ENCODE measurements at regions not wholly inside any gene's neighbourhood (a gene's known extent, or its start where the extent isn't known, plus 50 kb on each side); places are given as distances from the start of the nearest gene placed in this dataset.

GRCh38 chr3:113117511-113118234 is 93.7 kb upstream of the BOC start:
- FAIRE-seq, result peak; percentile 5
- Histone ChIP-seq H3K4me1 (ENCODE audit: control insufficient read depth, extremely low read depth, insufficient read depth, low read length) (peaks cover 5% of the 10 kb centered on the region), H3K36me3 (ENCODE audit: control insufficient read depth in 2 of 2, extremely low read depth in 1 of 2, insufficient read depth in 2 of 2, low read length in 2 of 2) (no peaks in the 10 kb centered on the region), H3K27ac (ENCODE audit: control insufficient read depth, insufficient read depth, low read length) (no peak overlapping the region), H3K4me2 (ENCODE audit: control insufficient read depth, extremely low read depth, insufficient read depth, low read depth, low read length) (no peak overlapping the region), H3K4me3 (ENCODE audit: control insufficient read depth in 2 of 3, extremely low read depth in 1 of 3, insufficient read depth in 2 of 3, low read depth in 1 of 3, low read length in 3 of 3) (no peak overlapping the region), H3K9ac (ENCODE audit: control insufficient read depth, extremely low read depth, insufficient read depth, low read length) (no peak overlapping the region), H4K20me1 (ENCODE audit: control insufficient read depth, extremely low read depth, insufficient read depth, low read length) (no peaks in the 10 kb centered on the region), H3K79me2 (ENCODE audit: control insufficient read depth, insufficient read depth, low read length) (no peaks in the 10 kb centered on the region), H3K9me3 (ENCODE audit: control insufficient read depth, low read depth, low read length) (no peaks in the 10 kb centered on the region), H3K27me3 (ENCODE audit: control insufficient read depth, extremely low read depth, insufficient read depth, low read length) (no peaks in the 10 kb centered on the region), H3K9me1 (ENCODE audit: control insufficient read depth, extremely low read depth, insufficient read depth, low read length) (no peaks in the 10 kb centered on the region), H2AFZ (ENCODE audit: control insufficient read depth, low read length) (no peak overlapping the region)
- DNase-seq (ENCODE audit: low read depth, low spot score), result no peak
- dilution Hi-C loops (cut with MboI; ENCODE audit: extremely low pct_ligation_motif_present, low sequenced_read_pairs), result no loop called here
- TF ChIP-seq EZH2 (IDR thresholded peaks at IDR 0.05; ENCODE audit: low read length), result no peak
- TF ChIP-seq CTCF (optimal IDR thresholded peaks at IDR 0.05 in 1 of 3, IDR thresholded peaks at IDR 0.05 in 1 of 3, conservative IDR thresholded peaks at IDR 0.05 in 1 of 3; ENCODE audit: extremely low read depth in 1 of 3, insufficient read depth in 2 of 3, low read length in 3 of 3), result no peak

- no peaks in the 10 kb centered on the region for H4K20me1 ChIP-seq (ENCODE audit: control insufficient read depth, extremely low read depth, insufficient read depth, low read length)
- dilution Hi-C loops (cut with MboI; ENCODE audit: extremely low pct_ligation_motif_present, low sequenced_read_pairs), result no loop called here
- H3K27me3 ChIP-seq (ENCODE audit: control insufficient read depth, extremely low read depth, insufficient read depth, low read length), result no peaks in the 10 kb centered on the region
- H3K9me1 ChIP-seq (ENCODE audit: control insufficient read depth, extremely low read depth, insufficient read depth, low read length), result no peaks in the 10 kb centered on the region
- H3K36me3 ChIP-seq (ENCODE audit: control insufficient read depth in 2 of 2, extremely low read depth in 1 of 2, insufficient read depth in 2 of 2, low read length in 2 of 2), result no peaks in the 10 kb centered on the region
- H3K9me3 ChIP-seq (ENCODE audit: control insufficient read depth, low read depth, low read length), result no peaks in the 10 kb centered on the region
- H2AFZ ChIP-seq (ENCODE audit: control insufficient read depth, low read length), result no peak overlapping the region
- no peak for FAIRE-seq
- H3K27ac ChIP-seq (ENCODE audit: control insufficient read depth, insufficient read depth, low read length), result no peak overlapping the region
- no peak overlapping the region for H3K4me2 ChIP-seq (ENCODE audit: control insufficient read depth, extremely low read depth, insufficient read depth, low read depth, low read length)
- no peak overlapping the region for H3K9ac ChIP-seq (ENCODE audit: control insufficient read depth, extremely low read depth, insufficient read depth, low read length)
- no peaks in the 10 kb centered on the region for H3K79me2 ChIP-seq (ENCODE audit: control insufficient read depth, insufficient read depth, low read length)
- H3K4me1 ChIP-seq (ENCODE audit: control insufficient read depth, extremely low read depth, insufficient read depth, low read length), result peaks cover 5% of the 10 kb centered on the region
- no peak for TF ChIP-seq CTCF (optimal IDR thresholded peaks at IDR 0.05 in 1 of 3, IDR thresholded peaks at IDR 0.05 in 1 of 3, conservative IDR thresholded peaks at IDR 0.05 in 1 of 3; ENCODE audit: extremely low read depth in 1 of 3, insufficient read depth in 2 of 3, low read length in 3 of 3)
- TF ChIP-seq EZH2 (IDR thresholded peaks at IDR 0.05; ENCODE audit: low read length), result no peak
- no peak overlapping the region for H3K4me3 ChIP-seq (ENCODE audit: control insufficient read depth in 2 of 3, extremely low read depth in 1 of 3, insufficient read depth in 2 of 3, low read depth in 1 of 3, low read length in 3 of 3)
- DNase-seq (ENCODE audit: low read depth, low spot score), result no peak
Observed at GRCh38 chr3:113118336-113118735, 93.0 kb upstream of the BOC start.
